NOMO-1 (cell line): ENCODE measurements at regions not wholly inside any gene's neighbourhood (a gene's known extent, or its start where the extent isn't known, plus 50 kb on each side); places are given as distances from the start of the nearest gene placed in this dataset.

ENCODE experiments used
- DNase-seq, 2 experiments: peaks; one replicate each; lab custom pipeline; 2025; ENCODE audit not compliant: unreplicated experiment in 2 of 2; lab: John Stamatoyannopoulos, UW

GRCh38 chr5:68953875-68954617, 139.8 kb upstream of the SLC30A5 start:
- DNase-seq: no peak

GRCh38 chr5:68954618-68954910, 139.2 kb upstream of the SLC30A5 start:
- no peak for DNase-seq

- DNase-seq: no peak
Measured at GRCh38 chr5:68957591-68957990, 136.2 kb upstream of the SLC30A5 start.

- no peak for DNase-seq
Measured at GRCh38 chr5:68958428-68958827, 135.4 kb upstream of the SLC30A5 start.

GRCh38 chr5:68960456-68960855, 133.4 kb upstream of the SLC30A5 start:
- peak in 1 of 2 experiments; percentile 13 for DNase-seq

GRCh38 chr5:68960961-68961360, 132.9 kb upstream of the SLC30A5 start:
- DNase-seq: no peak

- no peak for DNase-seq
Measured at GRCh38 chr5:68961762-68962161, 132.1 kb upstream of the SLC30A5 start.

GRCh38 chr5:68962757-68963484, 130.9 kb upstream of the SLC30A5 start:
- DNase-seq: peak; percentile 1 to 8

- DNase-seq: no peak
Measured at GRCh38 chr5:68964679-68965078, 129.1 kb upstream of the SLC30A5 start.

GRCh38 chr5:68965926-68966325, 127.9 kb upstream of the SLC30A5 start:
- DNase-seq: no peak

GRCh38 chr5:68966596-68966995, 127.2 kb upstream of the SLC30A5 start:
- no peak for DNase-seq

- DNase-seq: peak; percentile 1 to 33
Measured at GRCh38 chr5:68968429-68968828, 125.4 kb upstream of the SLC30A5 start.

GRCh38 chr5:68970617-68971016, 123.2 kb upstream of the SLC30A5 start:
- DNase-seq: no peak

- DNase-seq: no peak
Measured at GRCh38 chr5:68973696-68974095, 120.1 kb upstream of the SLC30A5 start.

- no peak for DNase-seq
Measured at GRCh38 chr5:68983043-68983442, 110.8 kb upstream of the SLC30A5 start.

- DNase-seq: no peak
Measured at GRCh38 chr5:68983959-68984358, 109.9 kb upstream of the SLC30A5 start.

- DNase-seq: no peak
Measured at GRCh38 chr5:68991279-68992084, 102.3 kb upstream of the SLC30A5 start.

- no peak for DNase-seq
Measured at GRCh38 chr5:68994645-68995044, 99.2 kb upstream of the SLC30A5 start.

GRCh38 chr5:68995845-68996545, 97.8 kb upstream of the SLC30A5 start:
- no peak for DNase-seq

- DNase-seq: no peak
Measured at GRCh38 chr5:68999181-68999580, 94.6 kb upstream of the SLC30A5 start.
